ENCODE measurements at regions not wholly inside any gene's neighbourhood (a gene's known extent, or its start where the extent isn't known, plus 50 kb on each side); places are given as distances from the start of the nearest gene placed in this dataset.

DNA sequence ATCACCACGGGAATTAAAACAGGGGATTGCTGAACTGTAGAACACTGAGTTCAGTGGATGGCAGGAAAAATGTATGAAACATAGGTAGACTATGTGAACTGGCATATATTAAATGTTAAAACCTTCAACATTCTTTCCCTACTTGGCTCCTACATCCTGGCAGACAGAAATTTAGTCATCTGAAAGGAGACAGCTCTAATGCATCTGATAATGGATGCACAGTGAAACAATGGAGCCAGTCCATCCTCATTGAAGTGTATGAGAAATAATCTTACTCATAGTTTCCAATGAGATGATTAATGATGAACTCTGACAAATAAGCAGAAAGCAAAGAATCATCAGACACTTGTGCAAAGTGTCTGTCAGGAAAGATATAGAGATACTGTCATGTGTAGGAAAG is 1629.7 kb upstream of the TMEFF2 start:
- TF ChIP-seq ATF7 (IDR thresholded peaks at IDR 0.05; ENCODE audit: low read depth) (no peak), SMC3 (IDR thresholded peaks at IDR 0.05; ENCODE audit: borderline replicate concordance, low read length) (no peak), YY1 (IDR thresholded peaks at IDR 0.05; ENCODE audit: low read depth, low read length) (no peak), NR2C1 (IDR thresholded peaks at IDR 0.05) (no peak), SREBF2 (IDR thresholded peaks at IDR 0.05; ENCODE audit: low read length) (no peak)
- TF ChIP-seq, protein P1, sequence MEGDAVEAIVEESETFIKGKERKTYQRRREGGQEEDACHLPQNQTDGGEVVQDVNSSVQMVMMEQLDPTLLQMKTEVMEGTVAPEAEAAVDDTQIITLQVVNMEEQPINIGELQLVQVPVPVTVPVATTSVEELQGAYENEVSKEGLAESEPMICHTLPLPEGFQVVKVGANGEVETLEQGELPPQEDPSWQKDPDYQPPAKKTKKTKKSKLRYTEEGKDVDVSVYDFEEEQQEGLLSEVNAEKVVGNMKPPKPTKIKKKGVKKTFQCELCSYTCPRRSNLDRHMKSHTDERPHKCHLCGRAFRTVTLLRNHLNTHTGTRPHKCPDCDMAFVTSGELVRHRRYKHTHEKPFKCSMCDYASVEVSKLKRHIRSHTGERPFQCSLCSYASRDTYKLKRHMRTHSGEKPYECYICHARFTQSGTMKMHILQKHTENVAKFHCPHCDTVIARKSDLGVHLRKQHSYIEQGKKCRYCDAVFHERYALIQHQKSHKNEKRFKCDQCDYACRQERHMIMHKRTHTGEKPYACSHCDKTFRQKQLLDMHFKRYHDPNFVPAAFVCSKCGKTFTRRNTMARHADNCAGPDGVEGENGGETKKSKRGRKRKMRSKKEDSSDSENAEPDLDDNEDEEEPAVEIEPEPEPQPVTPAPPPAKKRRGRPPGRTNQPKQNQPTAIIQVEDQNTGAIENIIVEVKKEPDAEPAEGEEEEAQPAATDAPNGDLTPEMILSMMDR (IDR thresholded peaks at IDR 0.05 in 2 of 3, conservative IDR thresholded peaks at IDR 0.05 in 1 of 3; ENCODE audit: control insufficient read depth in 2 of 3, extremely low read depth in 1 of 3, insufficient read depth in 1 of 3, low read depth in 3 of 3, low read length in 3 of 3), result no peak

Data from GM12878 (cell line).